Adrenal gland (tissue), 9 donors: ENCODE measurements at regions not wholly inside any gene's neighbourhood (a gene's known extent, or its start where the extent isn't known, plus 50 kb on each side); places are given as distances from the start of the nearest gene placed in this dataset.

Experiments used
- DNase-seq, 7 donors: peaks; one replicate each; pipeline ENCODE4 v3.0.0-alpha.2; 2019 to 2020
- H3K27ac ChIP-seq, 5 donors: fragments of 200-600 bp; sonication (generic) in 4 of 5; 1 replicate in 3 of 5; 2 replicates in 2 of 5; pipeline versions ENCODE4 v1.5.1 to v1.8.0; 2016 to 2020; ENCODE audit warnings: mild to moderate bottlenecking in 1 of 5
- H3K27me3 ChIP-seq: fragments of 200-600 bp; 2 replicates; pipeline ENCODE4 v1.8.0; 2021
- H3K36me3 ChIP-seq, 2 donors: fragments of 200-600 bp; replicated peaks in 1 of 2; 1 replicate in 1 of 2; 2 replicates in 1 of 2; pipeline versions ENCODE4 v1.5.1 to v1.8.0; 2018 to 2022
- H3K4me1 ChIP-seq, 2 donors: fragments of 200-600 bp; replicated peaks in 1 of 2; 1 replicate in 1 of 2; 2 replicates in 1 of 2; pipeline versions ENCODE4 v1.5.1 to v1.8.0; 2018 to 2021
- H3K4me3 ChIP-seq, 4 donors: fragments of 200-600 bp; sonication (generic) in 3 of 4; one replicate each; pipeline ENCODE4 v1.5.1; 2016 to 2018
- H3K9me3 ChIP-seq, 3 donors: fragments of 200-600 bp; sonication (generic) in 1 of 3; replicated peaks in 1 of 3; 1 replicate in 2 of 3; 2 replicates in 1 of 3; pipeline versions ENCODE4 v1.5.1 to v1.8.0; 2016 to 2021
- CTCF ChIP-seq, 6 experiments: fragments of 450-650 bp in 4 of 6; fragments of 200-600 bp in 2 of 6; sonication (generic) in 1 of 6; IDR thresholded peaks; 1 replicate in 5 of 6; 2 replicates in 1 of 6; pipeline versions ENCODE4 v1.5.1 to v1.8.0; 2016 to 2021; ENCODE audit warnings: antibody characterized with exemption in 6 of 6, mild to moderate bottlenecking in 2 of 6, moderate library complexity in 1 of 6
- POLR2A ChIP-seq, 2 donors: fragments of 450-650 bp; IDR thresholded peaks; one replicate each; pipeline ENCODE4 v1.6.1; 2017; ENCODE audit warnings: antibody characterized with exemption in 2 of 2, mild to moderate bottlenecking in 2 of 2, moderate library complexity in 1 of 2
- WGBS, 4 donors: extraction: QIAGEN DNeasy Blood & Tissue Kit in 2 of 4; methylation state at CpG; one replicate each; pipeline versions ENCODE4 v1.1.5 to v1.1.7; 2013 to 2017; 5-methylcytosine and 5-hydroxymethylcytosine counted together
- intact Hi-C, 2 donors: fragments of 100-400 bp; cut with DNase I; formaldehyde crosslinking; loops; one replicate each; pipeline versions ENCODE4 v1.14.1 to v1.15.0; 2022 to 2023
- donor health status: healthy with polysubstance abuse.
- donor health status: Bipolar disorder and iron deficiency.
- donor health status: DM: yes; HTN: yes; CAD: no.
- donor health status: DM: no; HTN: no; CAD: no.
- donor health status: DM: no; HTN: no; CAD: no.

- Histone ChIP-seq H3K27ac (no peak overlapping the region), H3K4me1 (peaks cover 11 to 29% of the 10 kb centered on the region in 2 donors), H3K36me3 (no peaks in the 10 kb centered on the region), H3K4me3 (no peak overlapping the region), H3K9me3 (no peaks in the 10 kb centered on the region), H3K27me3 (no peaks in the 10 kb centered on the region)
- TF ChIP-seq POLR2A (IDR thresholded peaks at IDR 0.05) (no peak), CTCF (IDR thresholded peaks at IDR 0.05) (no peak)
- WGBS, 4 donors: 67 to 82% (median 71%) methylated on average over 4 of the region's 4 CpGs
- intact Hi-C loops: no loop called here
- peak in 1 of 7 donors; percentile 74 for DNase-seq
These were observed 70.8 kb upstream of the POMGNT2 start for GRCh38 chr3:43176666-43177065.

DNA sequence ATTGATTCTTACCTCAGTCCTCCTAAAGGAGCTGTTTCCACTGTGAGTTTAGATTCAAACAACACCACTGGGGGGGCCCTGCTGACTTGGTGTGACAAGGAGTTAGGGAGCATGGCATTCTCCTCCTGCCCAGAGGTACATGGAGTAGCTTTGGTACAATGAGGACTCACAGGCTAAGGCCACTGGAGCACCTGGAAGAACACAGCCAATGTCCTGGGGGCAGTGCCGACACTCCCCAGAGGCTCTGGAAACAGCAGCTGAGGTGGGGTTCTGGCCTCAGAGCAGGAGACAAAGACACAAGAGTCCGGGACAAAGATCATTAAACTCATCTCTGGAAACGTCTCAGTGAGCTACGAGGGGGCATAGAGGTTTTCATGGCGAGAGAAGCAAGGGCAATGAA is 69.7 kb upstream of the POMGNT2 start:
- peaks cover 1 to 23% of the 10 kb centered on the region in 2 donors for H3K4me1 ChIP-seq

DNA sequence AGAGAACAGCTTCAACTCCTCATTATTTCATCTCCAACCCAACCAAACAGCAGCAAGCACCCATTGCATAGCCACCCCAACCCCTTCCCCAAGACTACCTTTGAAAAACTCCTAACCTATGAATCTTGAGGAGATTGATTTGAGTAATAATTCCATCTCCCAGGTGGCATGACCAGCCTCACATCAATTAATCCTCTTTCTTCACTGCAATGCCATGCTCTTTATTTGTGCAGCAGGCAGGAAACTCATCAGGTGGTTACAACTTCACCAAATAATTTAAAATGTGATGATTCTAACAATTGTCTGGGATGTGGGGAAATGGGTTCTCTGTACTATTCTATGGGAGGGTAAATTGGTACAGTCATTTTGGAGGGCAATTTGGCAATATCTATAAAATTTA is 68.1 kb upstream of the POMGNT2 start:
- H3K36me3 ChIP-seq: no peaks in the 10 kb centered on the region
- DNase-seq: peak in 1 of 7 donors; percentile 13

More for the DNA sequence above, 69.7 kb upstream of the POMGNT2 start:
- Histone ChIP-seq H3K9me3 (no peaks in the 10 kb centered on the region), H3K4me3 (no peak overlapping the region), H3K27ac (no peak overlapping the region), H3K36me3 (no peaks in the 10 kb centered on the region), H3K27me3 (no peaks in the 10 kb centered on the region)
- no peak for TF ChIP-seq CTCF (IDR thresholded peaks at IDR 0.05)
- no peak for TF ChIP-seq POLR2A (IDR thresholded peaks at IDR 0.05)
- no peak for DNase-seq
- WGBS, 4 donors: 85 to 92% (median 88%) methylated on average over 5 of the region's 5 CpGs
- intact Hi-C loops: no loop called here

DNA sequence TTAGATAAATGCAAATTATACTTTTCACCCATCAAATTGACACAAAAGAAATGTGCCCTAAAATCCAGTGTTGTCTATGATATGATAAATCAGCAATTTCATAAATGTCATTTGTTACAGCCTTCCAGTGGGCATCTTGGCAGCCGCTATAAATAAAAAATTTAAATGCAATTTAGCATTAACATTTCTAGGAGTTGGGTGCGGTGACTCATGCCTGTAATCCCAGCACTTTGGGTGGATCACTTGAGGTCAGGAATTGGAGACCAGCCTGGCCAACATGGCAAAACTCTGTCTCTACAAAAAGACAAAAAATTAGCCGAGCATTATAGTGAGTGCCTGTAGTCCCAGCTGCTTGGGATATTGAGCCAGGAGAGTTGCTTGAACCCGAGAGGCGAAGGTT is 65.9 kb upstream of the POMGNT2 start:
- Histone ChIP-seq H3K4me1 (peaks cover 0 to 3% of the 10 kb centered on the region in 2 donors), H3K27ac (no peak overlapping the region), H3K9me3 (no peaks in the 10 kb centered on the region), H3K36me3 (no peaks in the 10 kb centered on the region), H3K4me3 (no peak overlapping the region), H3K27me3 (no peaks in the 10 kb centered on the region)
- intact Hi-C loops: no loop called here
- no peak for TF ChIP-seq CTCF (IDR thresholded peaks at IDR 0.05)
- peak in 1 of 7 donors; percentile 1 for DNase-seq
- WGBS, 4 donors: 90 to 93% (median 92%) methylated on average over 5 of the region's 5 CpGs

More for the DNA sequence above, 68.1 kb upstream of the POMGNT2 start:
- Histone ChIP-seq H3K9me3 (no peaks in the 10 kb centered on the region), H3K27ac (no peak overlapping the region), H3K27me3 (no peaks in the 10 kb centered on the region), H3K4me1 (peaks cover 0 to 12% of the 10 kb centered on the region in 2 donors), H3K4me3 (no peak overlapping the region)
- intact Hi-C loops: no loop called here
- TF ChIP-seq POLR2A (IDR thresholded peaks at IDR 0.05) (no peak), CTCF (IDR thresholded peaks at IDR 0.05) (no peak)
